HL-60 (cell line): ENCODE measurements at regions not wholly inside any gene's neighbourhood (a gene's known extent, or its start where the extent isn't known, plus 50 kb on each side); places are given as distances from the start of the nearest gene placed in this dataset.

Experiments
- DNase-seq, 2 experiments: peaks; one replicate each; pipeline ENCODE4 v3.0.0-alpha.2; 2010 to 2020; ENCODE audit warnings: low read depth in 1 of 2, low spot score in 1 of 2
- H3K27ac ChIP-seq: fragments of 250-450 bp; sonication (Bioruptor Pico); replicated peaks from 2 replicates; pipeline ENCODE4 v1.5.1; 2020; ENCODE audit warnings: mild to moderate bottlenecking, moderate library complexity
- H3K27me3 ChIP-seq: fragments of 250-450 bp; sonication (Bioruptor Pico); 2 replicates; pipeline ENCODE4 v1.5.1; 2021; ENCODE audit warnings: mild to moderate bottlenecking, moderate library complexity; ENCODE audit not compliant: insufficient read depth, poor library complexity, severe bottlenecking
- H3K4me3 ChIP-seq: replicated peaks from 2 replicates; pipeline ENCODE4 v1.5.1; 2011; ENCODE audit warnings: mild to moderate bottlenecking, control low read depth, low read length; ENCODE audit not compliant: insufficient read depth
- GABPA ChIP-seq: IDR thresholded peaks from 2 replicates; pipeline ENCODE4 v1.6.1; 2012; ENCODE audit warnings: low read depth
- POLR2AphosphoS5 ChIP-seq: IDR thresholded peaks from 2 replicates; pipeline ENCODE4 v1.6.1; 2012; ENCODE audit warnings: low read depth
- SPI1 ChIP-seq: IDR thresholded peaks from 2 replicates; pipeline ENCODE4 v1.6.1; 2012; ENCODE audit warnings: low read depth, mild to moderate bottlenecking, borderline replicate concordance
- TF ChIP-seq, protein P1 (sequence below): IDR thresholded peaks from one replicate; pipeline ENCODE4 v1.5.1; 2011; ENCODE audit warnings: low read length, control low read depth, inconsistent platforms; ENCODE audit not compliant: insufficient read depth
- TF ChIP-seq, protein P2 (sequence below): IDR thresholded peaks from 2 replicates; pipeline ENCODE4 v1.6.1; 2012; ENCODE audit warnings: low read depth; ENCODE audit not compliant: insufficient replicate concordance

DNA sequence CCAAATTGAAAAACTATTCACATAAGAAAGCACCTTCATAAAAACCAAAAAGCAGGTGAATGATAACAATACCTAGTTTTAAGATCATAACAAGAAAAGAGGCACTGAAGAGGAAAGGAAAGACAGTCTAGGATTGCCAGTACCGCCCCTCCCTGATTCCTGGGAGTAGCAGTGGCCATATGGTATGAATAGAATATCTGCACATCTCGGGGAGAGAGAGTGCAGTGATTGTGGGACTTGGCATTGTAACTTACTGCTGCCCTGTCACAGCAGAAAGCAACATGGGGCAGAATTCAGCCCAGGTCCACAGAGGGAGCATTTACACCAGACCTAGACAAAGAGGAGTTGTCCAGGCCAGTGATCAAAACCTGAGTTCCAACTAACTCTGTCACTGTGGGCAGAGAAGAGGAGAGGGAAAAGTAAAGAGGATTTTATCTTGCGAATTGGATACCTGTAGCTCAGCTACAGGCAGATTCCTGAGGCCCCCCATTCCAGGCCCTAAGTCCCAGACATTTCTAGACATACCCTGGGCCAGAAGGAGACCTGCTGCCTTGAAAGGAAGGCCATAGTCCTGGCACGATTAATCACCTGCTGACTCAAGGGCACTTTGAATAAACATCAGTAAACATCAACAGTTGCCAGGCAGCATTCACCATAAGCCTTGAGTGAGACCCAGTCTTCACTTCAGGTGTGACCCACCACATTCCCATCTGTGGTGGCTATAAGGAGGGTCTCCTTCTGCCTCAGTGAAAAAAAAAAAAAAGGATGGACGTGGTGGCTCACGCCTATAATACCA is 397.5 kb downstream of the TGFB2 start:
- no peaks in the 10 kb centered on the region for H3K27me3 ChIP-seq
- DNase-seq: no peak
- TF ChIP-seq, protein P1, sequence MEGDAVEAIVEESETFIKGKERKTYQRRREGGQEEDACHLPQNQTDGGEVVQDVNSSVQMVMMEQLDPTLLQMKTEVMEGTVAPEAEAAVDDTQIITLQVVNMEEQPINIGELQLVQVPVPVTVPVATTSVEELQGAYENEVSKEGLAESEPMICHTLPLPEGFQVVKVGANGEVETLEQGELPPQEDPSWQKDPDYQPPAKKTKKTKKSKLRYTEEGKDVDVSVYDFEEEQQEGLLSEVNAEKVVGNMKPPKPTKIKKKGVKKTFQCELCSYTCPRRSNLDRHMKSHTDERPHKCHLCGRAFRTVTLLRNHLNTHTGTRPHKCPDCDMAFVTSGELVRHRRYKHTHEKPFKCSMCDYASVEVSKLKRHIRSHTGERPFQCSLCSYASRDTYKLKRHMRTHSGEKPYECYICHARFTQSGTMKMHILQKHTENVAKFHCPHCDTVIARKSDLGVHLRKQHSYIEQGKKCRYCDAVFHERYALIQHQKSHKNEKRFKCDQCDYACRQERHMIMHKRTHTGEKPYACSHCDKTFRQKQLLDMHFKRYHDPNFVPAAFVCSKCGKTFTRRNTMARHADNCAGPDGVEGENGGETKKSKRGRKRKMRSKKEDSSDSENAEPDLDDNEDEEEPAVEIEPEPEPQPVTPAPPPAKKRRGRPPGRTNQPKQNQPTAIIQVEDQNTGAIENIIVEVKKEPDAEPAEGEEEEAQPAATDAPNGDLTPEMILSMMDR: no peak
- no peak for TF ChIP-seq GABPA
- no peak for TF ChIP-seq SPI1
- TF ChIP-seq, protein P2, sequence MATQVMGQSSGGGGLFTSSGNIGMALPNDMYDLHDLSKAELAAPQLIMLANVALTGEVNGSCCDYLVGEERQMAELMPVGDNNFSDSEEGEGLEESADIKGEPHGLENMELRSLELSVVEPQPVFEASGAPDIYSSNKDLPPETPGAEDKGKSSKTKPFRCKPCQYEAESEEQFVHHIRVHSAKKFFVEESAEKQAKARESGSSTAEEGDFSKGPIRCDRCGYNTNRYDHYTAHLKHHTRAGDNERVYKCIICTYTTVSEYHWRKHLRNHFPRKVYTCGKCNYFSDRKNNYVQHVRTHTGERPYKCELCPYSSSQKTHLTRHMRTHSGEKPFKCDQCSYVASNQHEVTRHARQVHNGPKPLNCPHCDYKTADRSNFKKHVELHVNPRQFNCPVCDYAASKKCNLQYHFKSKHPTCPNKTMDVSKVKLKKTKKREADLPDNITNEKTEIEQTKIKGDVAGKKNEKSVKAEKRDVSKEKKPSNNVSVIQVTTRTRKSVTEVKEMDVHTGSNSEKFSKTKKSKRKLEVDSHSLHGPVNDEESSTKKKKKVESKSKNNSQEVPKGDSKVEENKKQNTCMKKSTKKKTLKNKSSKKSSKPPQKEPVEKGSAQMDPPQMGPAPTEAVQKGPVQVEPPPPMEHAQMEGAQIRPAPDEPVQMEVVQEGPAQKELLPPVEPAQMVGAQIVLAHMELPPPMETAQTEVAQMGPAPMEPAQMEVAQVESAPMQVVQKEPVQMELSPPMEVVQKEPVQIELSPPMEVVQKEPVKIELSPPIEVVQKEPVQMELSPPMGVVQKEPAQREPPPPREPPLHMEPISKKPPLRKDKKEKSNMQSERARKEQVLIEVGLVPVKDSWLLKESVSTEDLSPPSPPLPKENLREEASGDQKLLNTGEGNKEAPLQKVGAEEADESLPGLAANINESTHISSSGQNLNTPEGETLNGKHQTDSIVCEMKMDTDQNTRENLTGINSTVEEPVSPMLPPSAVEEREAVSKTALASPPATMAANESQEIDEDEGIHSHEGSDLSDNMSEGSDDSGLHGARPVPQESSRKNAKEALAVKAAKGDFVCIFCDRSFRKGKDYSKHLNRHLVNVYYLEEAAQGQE: no peak
- TF ChIP-seq POLR2AphosphoS5: no peak
- H3K27ac ChIP-seq: no peak overlapping the region
- H3K4me3 ChIP-seq: no peak overlapping the region

DNA sequence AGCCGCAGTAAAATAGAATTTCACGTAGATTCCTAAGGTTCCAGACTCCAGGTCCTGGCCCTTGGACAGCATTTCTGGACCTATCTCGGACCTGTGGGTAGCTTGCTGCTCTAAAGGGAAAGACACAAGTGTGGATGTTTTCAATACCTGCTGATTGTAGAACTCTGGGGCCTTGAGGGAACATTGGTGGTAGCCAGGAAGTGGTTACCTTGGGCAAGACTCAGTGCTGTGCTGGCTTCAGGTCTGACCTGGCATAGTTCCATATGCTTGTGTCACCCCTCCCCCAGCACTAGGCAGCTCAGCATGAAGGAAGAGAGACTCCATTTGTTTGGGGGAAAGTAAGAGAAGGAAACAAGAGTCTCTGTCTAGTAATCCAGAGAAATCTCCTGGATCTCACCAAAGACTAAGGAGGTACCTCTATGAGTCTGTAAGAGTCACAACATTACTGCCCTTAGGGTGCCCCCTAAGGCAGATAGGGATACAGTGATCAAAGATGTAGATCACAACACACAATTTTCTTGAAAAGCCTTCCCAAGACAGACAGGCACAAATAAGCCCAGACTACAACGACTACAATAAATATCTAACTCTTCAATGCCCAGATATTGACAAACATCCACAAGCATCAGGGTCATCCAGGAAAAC is 398.8 kb downstream of the TGFB2 start:
- peak overlapping the region; percentile 53 for H3K27ac ChIP-seq
- peak; percentile 14 to 81 for DNase-seq
- TF ChIP-seq, protein P1: no peak
- TF ChIP-seq GABPA: no peak
- TF ChIP-seq POLR2AphosphoS5: peak; percentile 62
- H3K27me3 ChIP-seq: no peaks in the 10 kb centered on the region
- H3K4me3 ChIP-seq: no peak overlapping the region

DNA sequence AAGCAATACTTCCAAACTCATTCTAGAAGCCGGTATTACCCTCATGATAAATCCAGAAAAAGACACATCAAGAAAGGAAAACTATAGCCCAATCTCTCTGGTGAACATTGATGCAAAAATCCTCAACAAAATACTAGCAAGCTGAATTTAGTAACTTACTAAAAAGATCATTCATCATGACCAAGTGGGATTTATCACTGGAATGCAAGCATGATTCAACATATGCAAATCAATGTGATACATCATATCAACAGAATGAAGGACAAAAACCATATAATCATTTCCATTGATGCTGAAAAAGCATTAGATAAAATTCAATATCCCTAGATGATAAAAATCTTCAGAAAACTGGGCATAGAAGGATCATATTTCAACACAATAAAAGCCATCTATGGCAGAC is 402.9 kb downstream of the TGFB2 start:
- no peak for DNase-seq
- Histone ChIP-seq H3K27me3 (no peaks in the 10 kb centered on the region), H3K4me3 (no peak overlapping the region), H3K27ac (no peak overlapping the region)
- no peak for TF ChIP-seq POLR2AphosphoS5
- no peak for TF ChIP-seq SPI1
- no peak for TF ChIP-seq GABPA
- TF ChIP-seq, protein P2: no peak
- TF ChIP-seq, protein P1: no peak
